OCI-LY1 (cell line): ENCODE measurements at regions not wholly inside any gene's neighbourhood (a gene's known extent, or its start where the extent isn't known, plus 50 kb on each side); places are given as distances from the start of the nearest gene placed in this dataset.

Experiments used
- EZH2 ChIP-seq: fragments of 200-600 bp; sonication (generic), shearing (Covaris generic); IDR thresholded peaks from 2 replicates; pipeline ENCODE4 v1.8.0; 2017; ENCODE audit warnings: borderline replicate concordance, mixed run types, mild to moderate bottlenecking, antibody characterized with exemption, low read length, moderate library complexity, mixed read lengths
- TF ChIP-seq, protein P1 (sequence below): fragments of 200-600 bp; sonication (generic), shearing (Covaris generic); IDR thresholded peaks from 2 replicates; pipeline ENCODE4 v1.5.1; 2017; ENCODE audit warnings: mild to moderate bottlenecking, antibody characterized with exemption, low read length, moderate library complexity, mixed read lengths

DNA sequence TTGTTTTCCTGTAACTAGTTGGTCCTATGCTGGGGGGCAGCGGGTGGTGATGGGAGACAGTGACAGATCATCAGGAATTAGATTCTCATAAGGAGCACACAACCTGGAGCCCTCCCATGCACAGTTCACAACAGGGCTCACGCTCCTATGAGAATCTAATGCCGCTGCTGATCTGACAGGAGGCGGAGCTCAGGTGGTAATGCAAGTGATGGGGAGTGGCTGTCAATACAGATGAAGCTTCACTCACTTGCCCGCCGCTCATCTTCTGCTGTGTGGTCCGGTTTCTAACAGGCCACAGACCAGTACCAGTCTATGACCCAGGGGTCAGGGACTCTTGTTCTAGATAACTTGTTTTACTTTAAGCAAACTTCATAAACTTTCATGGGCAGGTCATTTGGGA, 205.3 kb upstream of the SLC14A2 start:
- TF ChIP-seq, protein P1, sequence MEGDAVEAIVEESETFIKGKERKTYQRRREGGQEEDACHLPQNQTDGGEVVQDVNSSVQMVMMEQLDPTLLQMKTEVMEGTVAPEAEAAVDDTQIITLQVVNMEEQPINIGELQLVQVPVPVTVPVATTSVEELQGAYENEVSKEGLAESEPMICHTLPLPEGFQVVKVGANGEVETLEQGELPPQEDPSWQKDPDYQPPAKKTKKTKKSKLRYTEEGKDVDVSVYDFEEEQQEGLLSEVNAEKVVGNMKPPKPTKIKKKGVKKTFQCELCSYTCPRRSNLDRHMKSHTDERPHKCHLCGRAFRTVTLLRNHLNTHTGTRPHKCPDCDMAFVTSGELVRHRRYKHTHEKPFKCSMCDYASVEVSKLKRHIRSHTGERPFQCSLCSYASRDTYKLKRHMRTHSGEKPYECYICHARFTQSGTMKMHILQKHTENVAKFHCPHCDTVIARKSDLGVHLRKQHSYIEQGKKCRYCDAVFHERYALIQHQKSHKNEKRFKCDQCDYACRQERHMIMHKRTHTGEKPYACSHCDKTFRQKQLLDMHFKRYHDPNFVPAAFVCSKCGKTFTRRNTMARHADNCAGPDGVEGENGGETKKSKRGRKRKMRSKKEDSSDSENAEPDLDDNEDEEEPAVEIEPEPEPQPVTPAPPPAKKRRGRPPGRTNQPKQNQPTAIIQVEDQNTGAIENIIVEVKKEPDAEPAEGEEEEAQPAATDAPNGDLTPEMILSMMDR: no peak
- no peak for TF ChIP-seq EZH2
